ENCODE measurements at regions not wholly inside any gene's neighbourhood (a gene's known extent, or its start where the extent isn't known, plus 50 kb on each side); places are given as distances from the start of the nearest gene placed in this dataset.

- TF ChIP-seq CTCF (IDR thresholded peaks at IDR 0.05 in 4 of 5, conservative IDR thresholded peaks at IDR 0.05 in 1 of 5) (no peak), POLR2A (IDR thresholded peaks at IDR 0.05) (no peak)
These were observed 323.3 kb downstream of the BMP2 start for GRCh38 chr20:7090811-7091210.
